H1 (cell line): ENCODE measurements at regions not wholly inside any gene's neighbourhood (a gene's known extent, or its start where the extent isn't known, plus 50 kb on each side); places are given as distances from the start of the nearest gene placed in this dataset.

Experiments used
- CBX5 ChIP-seq: fragments of 300-800, 300-1000 bp; sonication (generic); IDR thresholded peaks from 2 replicates; pipeline ENCODE4 v1.7.1; 2016; ENCODE audit warnings: antibody characterized with exemption, low read length, low read depth
- EP300 ChIP-seq, 2 experiments: IDR thresholded peaks; 1 replicate in 1 of 2; 2 replicates in 1 of 2; pipeline ENCODE4 v1.6.1; 2011 to 2012; ENCODE audit warnings: low read depth in 2 of 2, low read length in 2 of 2, mild to moderate bottlenecking in 2 of 2, borderline replicate concordance in 1 of 2, inconsistent platforms in 1 of 2, moderate library complexity in 1 of 2
- GABPA ChIP-seq: IDR thresholded peaks from 2 replicates; pipeline ENCODE4 v1.6.1; 2011; ENCODE audit warnings: mild to moderate bottlenecking, low read length, moderate library complexity, borderline replicate concordance; ENCODE audit not compliant: insufficient read depth
- HDAC6 ChIP-seq: IDR thresholded peaks from one replicate; pipeline ENCODE4 v1.7.1; 2012; ENCODE audit warnings: low read depth, mild to moderate bottlenecking, inconsistent platforms, low read length, moderate library complexity
- TF ChIP-seq, protein P1 (sequence below), 3 experiments: IDR thresholded peaks; 1 replicate in 2 of 3; 2 replicates in 1 of 3; pipeline versions ENCODE4 v1.5.1 to v1.6.1; 2011; ENCODE audit warnings: low read length in 3 of 3, mild to moderate bottlenecking in 3 of 3, inconsistent platforms in 2 of 3, low read depth in 1 of 3, moderate library complexity in 1 of 3; ENCODE audit not compliant: insufficient read depth in 1 of 3; ENCODE audit errors: control extremely low read depth in 1 of 3

DNA sequence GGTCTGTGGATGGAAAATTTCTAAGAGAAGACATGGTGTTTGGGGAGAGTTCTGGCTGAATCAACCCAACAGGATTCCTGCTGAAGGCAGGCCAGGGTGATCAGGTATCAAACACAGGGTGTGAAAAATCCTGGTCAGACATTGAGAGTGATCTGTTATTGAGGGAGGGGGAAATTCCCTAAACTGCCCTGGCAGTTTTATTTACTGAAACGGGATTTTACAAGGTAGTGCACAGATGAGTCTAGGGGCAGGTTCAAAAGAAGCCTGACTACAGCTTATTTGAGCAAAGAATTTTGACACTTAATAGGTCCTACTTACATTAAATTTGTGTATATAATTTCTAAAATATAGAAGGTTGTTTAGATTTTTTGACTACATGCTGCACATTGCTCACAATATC is 569.4 kb upstream of the RGS18 start:
- TF ChIP-seq, protein P1, sequence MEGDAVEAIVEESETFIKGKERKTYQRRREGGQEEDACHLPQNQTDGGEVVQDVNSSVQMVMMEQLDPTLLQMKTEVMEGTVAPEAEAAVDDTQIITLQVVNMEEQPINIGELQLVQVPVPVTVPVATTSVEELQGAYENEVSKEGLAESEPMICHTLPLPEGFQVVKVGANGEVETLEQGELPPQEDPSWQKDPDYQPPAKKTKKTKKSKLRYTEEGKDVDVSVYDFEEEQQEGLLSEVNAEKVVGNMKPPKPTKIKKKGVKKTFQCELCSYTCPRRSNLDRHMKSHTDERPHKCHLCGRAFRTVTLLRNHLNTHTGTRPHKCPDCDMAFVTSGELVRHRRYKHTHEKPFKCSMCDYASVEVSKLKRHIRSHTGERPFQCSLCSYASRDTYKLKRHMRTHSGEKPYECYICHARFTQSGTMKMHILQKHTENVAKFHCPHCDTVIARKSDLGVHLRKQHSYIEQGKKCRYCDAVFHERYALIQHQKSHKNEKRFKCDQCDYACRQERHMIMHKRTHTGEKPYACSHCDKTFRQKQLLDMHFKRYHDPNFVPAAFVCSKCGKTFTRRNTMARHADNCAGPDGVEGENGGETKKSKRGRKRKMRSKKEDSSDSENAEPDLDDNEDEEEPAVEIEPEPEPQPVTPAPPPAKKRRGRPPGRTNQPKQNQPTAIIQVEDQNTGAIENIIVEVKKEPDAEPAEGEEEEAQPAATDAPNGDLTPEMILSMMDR (IDR thresholded peaks at IDR 0.05; ENCODE audit: control extremely low read depth in 1 of 3, insufficient read depth in 1 of 3, low read depth in 1 of 3, low read length in 3 of 3), result no peak
- TF ChIP-seq HDAC6, result no peak
- no peak for TF ChIP-seq EP300 (IDR thresholded peaks at IDR 0.05; ENCODE audit: borderline replicate concordance in 1 of 2, low read depth in 2 of 2, low read length in 2 of 2)
- TF ChIP-seq CBX5, result no peak
- no peak for TF ChIP-seq GABPA
